Muscle layer of duodenum (tissue), 2 donors: ENCODE measurements at regions not wholly inside any gene's neighbourhood (a gene's known extent, or its start where the extent isn't known, plus 50 kb on each side); places are given as distances from the start of the nearest gene placed in this dataset.

Experiments used
- H3K27ac ChIP-seq: one replicate; pipeline ENCODE4 v1.7.0; 2013; ENCODE audit warnings: mild to moderate bottlenecking, low read length
- H3K27me3 ChIP-seq: one replicate; pipeline ENCODE4 v1.7.0; 2013; ENCODE audit warnings: low read depth, mild to moderate bottlenecking, control low read depth, low read length
- H3K36me3 ChIP-seq, 2 donors: one replicate each; pipeline ENCODE4 v1.7.0; 2013; ENCODE audit warnings: low read length in 2 of 2, control low read depth in 1 of 2, mild to moderate bottlenecking in 1 of 2; ENCODE audit not compliant: insufficient read depth in 2 of 2, control insufficient read depth in 1 of 2
- H3K4me1 ChIP-seq, 2 donors: one replicate each; pipeline ENCODE4 v1.7.0; 2013; ENCODE audit warnings: low read length in 2 of 2, mild to moderate bottlenecking in 2 of 2, control low read depth in 1 of 2, moderate library complexity in 1 of 2; ENCODE audit not compliant: insufficient read depth in 2 of 2, control insufficient read depth in 1 of 2
- H3K4me3 ChIP-seq, 2 donors: one replicate each; pipeline ENCODE4 v1.7.0; 2013; ENCODE audit warnings: low read length in 2 of 2, low read depth in 1 of 2, mild to moderate bottlenecking in 1 of 2
- H3K9me3 ChIP-seq, 2 donors: one replicate each; pipeline ENCODE4 v1.7.0; 2013; ENCODE audit warnings: low read length in 2 of 2, control low read depth in 1 of 2, mild to moderate bottlenecking in 1 of 2; ENCODE audit not compliant: control insufficient read depth in 1 of 2
- donor health status: healthy.

- H3K4me1 ChIP-seq: no peaks in the 10 kb centered on the region
- no peak overlapping the region for H3K27ac ChIP-seq
- H3K9me3 ChIP-seq: no peaks in the 10 kb centered on the region
- H3K36me3 ChIP-seq: no peaks in the 10 kb centered on the region
- H3K27me3 ChIP-seq: no peaks in the 10 kb centered on the region
- H3K4me3 ChIP-seq: no peak overlapping the region
Measured at GRCh38 chr6:119614138-119614537, 264.6 kb upstream of the MAN1A1 start.

DNA sequence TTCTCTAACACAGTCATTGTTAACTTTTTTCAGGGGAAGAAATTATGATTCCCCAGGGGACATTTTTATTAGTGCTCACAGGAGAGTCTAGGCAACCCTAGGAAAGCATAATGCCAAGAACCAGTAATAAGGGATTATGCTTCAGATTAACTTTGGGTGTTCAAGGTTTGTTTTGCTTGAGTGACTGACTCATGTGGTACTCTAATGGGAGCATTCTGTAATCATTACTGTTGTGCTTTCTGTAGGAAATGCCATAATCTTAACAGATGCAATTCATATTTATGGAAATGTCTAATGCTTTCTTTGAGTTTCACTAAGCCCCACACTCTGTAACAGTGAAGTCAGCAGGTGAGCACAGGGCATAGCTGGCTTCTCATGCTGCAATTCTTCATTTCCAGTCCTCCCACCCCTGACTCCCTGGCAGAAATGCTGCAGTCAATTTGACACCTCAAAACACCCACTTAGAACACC is 263.4 kb upstream of the MAN1A1 start:
- Histone ChIP-seq H3K4me1 (no peaks in the 10 kb centered on the region), H3K27me3 (no peaks in the 10 kb centered on the region), H3K27ac (no peak overlapping the region), H3K36me3 (no peaks in the 10 kb centered on the region), H3K4me3 (no peak overlapping the region), H3K9me3 (no peaks in the 10 kb centered on the region)

GRCh38 chr6:119612176-119612891 is 262.8 kb upstream of the MAN1A1 start:
- Histone ChIP-seq H3K4me1 (no peaks in the 10 kb centered on the region), H3K9me3 (no peaks in the 10 kb centered on the region), H3K36me3 (no peaks in the 10 kb centered on the region), H3K27ac (no peak overlapping the region), H3K27me3 (no peaks in the 10 kb centered on the region), H3K4me3 (no peak overlapping the region)

- Histone ChIP-seq H3K9me3 (no peaks in the 10 kb centered on the region), H3K27me3 (no peaks in the 10 kb centered on the region), H3K36me3 (no peaks in the 10 kb centered on the region)
Measured at GRCh38 chr6:119610754-119611153, 261.2 kb upstream of the MAN1A1 start.

DNA sequence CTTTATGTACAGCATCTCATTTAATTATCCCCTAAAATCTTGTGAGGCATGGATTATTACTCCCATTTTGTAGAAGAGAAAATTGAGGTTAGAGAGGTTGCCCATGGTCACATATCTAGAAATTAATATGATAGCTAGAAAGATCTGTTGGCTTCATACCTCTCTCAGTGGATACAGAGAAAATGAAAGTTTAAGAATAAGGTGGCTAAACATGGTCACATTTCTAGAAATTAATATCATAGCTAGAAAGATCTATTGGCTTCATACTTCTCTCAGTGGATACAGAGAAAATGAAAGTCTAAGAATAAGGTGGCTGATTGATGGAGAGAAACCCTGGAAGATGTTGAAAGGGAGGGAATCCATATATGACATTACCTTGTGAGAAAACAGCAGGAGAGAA is 260.7 kb upstream of the MAN1A1 start:
- H3K4me1 ChIP-seq: no peaks in the 10 kb centered on the region
- H3K4me3 ChIP-seq: no peak overlapping the region
- no peak overlapping the region for H3K27ac ChIP-seq
- no peaks in the 10 kb centered on the region for H3K36me3 ChIP-seq
- no peaks in the 10 kb centered on the region for H3K9me3 ChIP-seq
- no peaks in the 10 kb centered on the region for H3K27me3 ChIP-seq

More at GRCh38 chr6:119610754-119611153, 261.2 kb upstream of the MAN1A1 start:
- H3K4me1 ChIP-seq: no peaks in the 10 kb centered on the region
- H3K27ac ChIP-seq: no peak overlapping the region
- no peak overlapping the region for H3K4me3 ChIP-seq

DNA sequence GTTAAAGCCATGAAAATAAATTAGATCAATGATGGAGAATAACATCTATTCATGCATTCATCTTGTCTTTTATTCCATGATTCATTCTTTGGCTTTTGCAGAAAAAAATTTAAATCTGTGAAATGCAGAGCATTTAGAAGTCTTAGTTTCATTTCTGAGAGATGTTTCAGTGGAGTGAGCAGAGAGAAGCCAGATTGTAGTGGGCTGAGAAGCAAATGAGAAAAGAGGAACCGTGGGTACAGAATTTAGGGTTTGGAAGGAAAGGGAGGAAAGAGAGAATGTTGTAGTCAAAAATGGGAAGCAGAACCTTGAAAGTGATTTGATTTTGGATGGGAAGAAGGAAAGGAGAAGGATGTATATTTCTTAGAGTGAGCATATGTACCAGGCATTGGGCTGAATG is 260.3 kb upstream of the MAN1A1 start:
- Histone ChIP-seq H3K27me3 (no peaks in the 10 kb centered on the region), H3K4me1 (no peaks in the 10 kb centered on the region), H3K4me3 (no peak overlapping the region), H3K27ac (no peak overlapping the region), H3K9me3 (no peaks in the 10 kb centered on the region), H3K36me3 (no peaks in the 10 kb centered on the region)

GRCh38 chr6:119608994-119609393 is 259.4 kb upstream of the MAN1A1 start:
- H3K4me1 ChIP-seq: no peaks in the 10 kb centered on the region
- no peak overlapping the region for H3K27ac ChIP-seq

DNA sequence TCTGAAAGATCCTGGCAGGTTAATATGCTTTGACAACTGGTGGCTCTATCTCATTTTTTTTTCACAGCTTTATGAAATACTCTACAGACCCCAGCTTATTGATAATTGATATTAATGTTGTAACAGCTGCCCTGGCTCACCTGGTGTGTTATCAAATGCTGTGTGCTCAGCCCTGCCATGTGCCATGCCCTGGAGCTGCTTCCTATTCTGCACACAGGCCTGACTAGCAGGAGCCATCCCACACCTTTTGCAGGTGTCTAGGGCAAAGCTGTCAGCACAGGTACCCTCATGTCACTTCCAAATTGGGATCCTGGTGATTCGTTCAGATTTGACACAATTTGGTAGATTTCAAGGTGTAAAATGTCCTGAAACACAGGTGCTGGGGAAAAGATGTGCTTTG is 254.6 kb upstream of the MAN1A1 start:
- Histone ChIP-seq H3K4me3 (no peak overlapping the region), H3K36me3 (no peaks in the 10 kb centered on the region), H3K27me3 (no peaks in the 10 kb centered on the region), H3K9me3 (no peaks in the 10 kb centered on the region), H3K27ac (no peak overlapping the region), H3K4me1 (no peaks in the 10 kb centered on the region)

More at GRCh38 chr6:119608994-119609393, 259.4 kb upstream of the MAN1A1 start:
- no peaks in the 10 kb centered on the region for H3K9me3 ChIP-seq
- no peaks in the 10 kb centered on the region for H3K27me3 ChIP-seq
- no peak overlapping the region for H3K4me3 ChIP-seq
- H3K36me3 ChIP-seq: no peaks in the 10 kb centered on the region

DNA sequence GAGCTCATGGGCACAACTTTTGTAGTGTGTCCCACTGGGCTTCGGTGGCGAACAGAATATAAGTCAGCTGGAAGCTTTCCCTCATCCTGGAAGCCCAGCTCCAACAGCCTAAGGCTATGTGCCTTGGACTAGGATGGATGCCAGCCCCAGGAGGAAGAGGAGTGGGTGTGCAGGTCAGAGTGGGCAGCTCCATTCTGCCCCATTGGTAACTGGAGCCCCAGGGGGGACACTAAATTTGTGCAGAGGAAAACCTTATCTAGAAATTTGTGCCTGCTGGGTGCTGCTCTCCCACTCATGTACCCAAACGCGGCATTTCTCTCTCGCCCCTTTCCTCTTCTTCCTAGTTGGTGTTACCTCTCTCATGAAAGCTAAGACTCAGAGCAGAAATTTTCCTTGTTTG is 253.9 kb upstream of the MAN1A1 start:
- no peaks in the 10 kb centered on the region for H3K4me1 ChIP-seq
- H3K27ac ChIP-seq: no peak overlapping the region
- no peaks in the 10 kb centered on the region for H3K36me3 ChIP-seq
- no peaks in the 10 kb centered on the region for H3K27me3 ChIP-seq
- H3K9me3 ChIP-seq: no peaks in the 10 kb centered on the region
- no peak overlapping the region for H3K4me3 ChIP-seq

- Histone ChIP-seq H3K4me1 (no peaks in the 10 kb centered on the region), H3K27me3 (no peaks in the 10 kb centered on the region), H3K36me3 (no peaks in the 10 kb centered on the region), H3K4me3 (no peak overlapping the region), H3K9me3 (no peaks in the 10 kb centered on the region), H3K27ac (no peak overlapping the region)
Measured at GRCh38 chr6:119602215-119603178, 252.9 kb upstream of the MAN1A1 start.

DNA sequence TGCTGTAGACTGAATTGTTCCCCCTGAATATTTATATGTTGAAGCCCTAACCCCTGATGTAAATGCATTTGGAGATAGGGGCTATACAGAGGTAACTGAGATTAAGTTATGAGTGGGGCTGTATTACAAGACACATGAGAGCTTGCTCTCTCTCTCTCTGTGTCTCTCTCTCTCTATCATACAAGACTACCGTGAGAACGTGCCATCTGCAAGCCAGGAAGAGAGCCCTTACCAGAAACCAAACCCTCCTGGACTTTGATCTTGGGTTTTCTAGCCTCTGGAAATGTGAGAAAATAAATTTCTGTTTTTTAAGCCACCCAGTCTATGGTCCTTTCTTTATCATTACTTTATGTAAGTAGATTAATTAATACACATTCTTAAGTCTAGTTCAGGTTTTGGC is 249.3 kb upstream of the MAN1A1 start:
- Histone ChIP-seq H3K36me3 (no peaks in the 10 kb centered on the region), H3K4me3 (no peak overlapping the region), H3K9me3 (no peaks in the 10 kb centered on the region), H3K4me1 (no peaks in the 10 kb centered on the region), H3K27me3 (no peaks in the 10 kb centered on the region), H3K27ac (no peak overlapping the region)
